MG63 (cell line): ENCODE measurements at regions not wholly inside any gene's neighbourhood (a gene's known extent, or its start where the extent isn't known, plus 50 kb on each side); places are given as distances from the start of the nearest gene placed in this dataset.

Experiments
- DNase-seq: peaks from one replicate; pipeline ENCODE4 v3.0.0-alpha.2; 2020
- H3K27me3 ChIP-seq: fragments of 250-450 bp; sonication (Bioruptor Pico); 2 replicates; pipeline ENCODE4 v1.5.1; 2020; ENCODE audit warnings: mild to moderate bottlenecking, moderate library complexity
- H3K36me3 ChIP-seq: fragments of 250-450 bp; sonication (Bioruptor Pico); 2 replicates; pipeline ENCODE4 v1.5.1; 2020; ENCODE audit warnings: mild to moderate bottlenecking, moderate library complexity
- H3K4me3 ChIP-seq: fragments of 250-450 bp; sonication (Bioruptor Pico); 2 replicates; pipeline ENCODE4 v1.5.1; 2020; ENCODE audit warnings: mild to moderate bottlenecking, moderate library complexity
- H3K9me3 ChIP-seq: fragments of 250-450 bp; sonication (Bioruptor Pico); 2 replicates; pipeline ENCODE4 v1.5.1; 2020; ENCODE audit warnings: mild to moderate bottlenecking, moderate library complexity

GRCh38 chr1:195439661-195440060 is 1168.6 kb downstream of the KCNT2 start:
- no peak for DNase-seq
- Histone ChIP-seq H3K36me3 (no peaks in the 10 kb centered on the region), H3K9me3 (no peaks in the 10 kb centered on the region), H3K27me3 (no peaks in the 10 kb centered on the region), H3K4me3 (no peak overlapping the region)

GRCh38 chr1:195434566-195435203 is 1173.6 kb downstream of the KCNT2 start:
- Histone ChIP-seq H3K36me3 (no peaks in the 10 kb centered on the region), H3K4me3 (no peak overlapping the region), H3K27me3 (no peaks in the 10 kb centered on the region), H3K9me3 (no peaks in the 10 kb centered on the region)
- no peak for DNase-seq

- Histone ChIP-seq H3K9me3 (no peaks in the 10 kb centered on the region), H3K4me3 (no peak overlapping the region), H3K27me3 (no peaks in the 10 kb centered on the region), H3K36me3 (no peaks in the 10 kb centered on the region)
- no peak for DNase-seq
Observed at GRCh38 chr1:195430826-195431225, 1177.4 kb downstream of the KCNT2 start.

DNA sequence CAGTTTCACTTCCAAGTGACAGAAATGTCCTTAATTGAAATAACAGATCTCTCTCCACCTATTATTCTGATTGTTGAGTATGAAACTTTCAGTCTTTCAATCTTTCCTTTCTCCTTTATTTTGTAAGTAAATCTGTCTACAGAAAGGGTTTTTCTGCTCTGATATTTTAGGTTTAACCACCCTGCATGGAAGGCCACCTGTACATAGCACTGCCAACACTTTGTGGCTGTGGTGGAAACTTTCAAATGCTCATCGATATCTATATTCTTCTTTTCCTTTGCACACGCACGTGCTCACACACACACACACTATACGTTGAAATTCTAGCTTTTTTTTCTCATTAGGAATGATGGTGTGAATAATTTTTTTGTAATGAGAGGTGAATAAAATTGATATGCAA is 1179.3 kb downstream of the KCNT2 start:
- Histone ChIP-seq H3K36me3 (no peaks in the 10 kb centered on the region), H3K4me3 (no peak overlapping the region), H3K9me3 (no peaks in the 10 kb centered on the region), H3K27me3 (no peaks in the 10 kb centered on the region)
- no peak for DNase-seq

DNA sequence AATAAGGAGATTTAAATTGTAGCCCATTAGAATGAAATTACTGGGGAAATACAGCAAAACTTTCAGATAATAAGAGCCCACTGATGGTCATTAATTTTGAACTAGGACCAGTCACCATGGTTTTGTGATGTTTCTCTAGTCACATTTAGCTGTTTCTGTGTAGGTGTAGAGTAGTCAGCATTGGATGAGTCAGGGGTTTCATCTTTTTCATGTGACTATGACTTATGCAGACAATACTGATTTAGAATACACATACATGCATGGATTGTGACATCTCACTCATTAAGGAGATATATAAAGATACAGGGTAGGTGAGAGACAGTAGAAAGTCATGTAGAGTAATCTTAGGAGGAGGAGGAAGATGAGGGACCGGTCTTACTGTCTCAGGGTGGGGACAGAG is 1192.7 kb downstream of the KCNT2 start:
- Histone ChIP-seq H3K4me3 (no peak overlapping the region), H3K27me3 (no peaks in the 10 kb centered on the region), H3K9me3 (no peaks in the 10 kb centered on the region), H3K36me3 (no peaks in the 10 kb centered on the region)
- no peak for DNase-seq

- Histone ChIP-seq H3K27me3 (no peaks in the 10 kb centered on the region), H3K9me3 (no peaks in the 10 kb centered on the region), H3K36me3 (no peaks in the 10 kb centered on the region), H3K4me3 (no peak overlapping the region)
- DNase-seq, result no peak
Observed at GRCh38 chr1:195394567-195394966, 1213.7 kb downstream of the KCNT2 start.

DNA sequence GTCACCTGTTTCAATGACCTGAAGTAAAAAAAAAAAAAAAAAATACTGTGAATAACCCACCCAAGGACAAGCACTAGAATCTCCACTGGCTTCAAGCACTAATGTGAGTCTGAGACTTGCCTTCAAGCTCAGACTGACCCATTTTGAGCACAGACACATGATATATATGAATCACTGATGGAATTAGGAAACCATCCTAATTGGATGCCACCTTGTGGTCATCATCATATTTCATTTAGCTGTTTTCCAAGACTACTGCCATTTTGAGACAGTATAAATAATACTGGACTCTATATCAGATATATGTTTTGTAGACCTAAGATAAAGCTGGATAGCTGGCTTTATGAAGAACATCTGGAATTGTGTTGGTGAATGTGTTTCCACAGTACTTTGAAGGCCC is 1232.0 kb downstream of the KCNT2 start:
- no peaks in the 10 kb centered on the region for H3K27me3 ChIP-seq
- H3K4me3 ChIP-seq, result no peak overlapping the region
- H3K36me3 ChIP-seq, result no peaks in the 10 kb centered on the region
- H3K9me3 ChIP-seq, result no peaks in the 10 kb centered on the region
- no peak for DNase-seq

GRCh38 chr1:195373856-195374255 is 1234.4 kb downstream of the KCNT2 start:
- Histone ChIP-seq H3K36me3 (no peaks in the 10 kb centered on the region), H3K27me3 (no peaks in the 10 kb centered on the region), H3K9me3 (no peaks in the 10 kb centered on the region), H3K4me3 (no peak overlapping the region)
- no peak for DNase-seq

DNA sequence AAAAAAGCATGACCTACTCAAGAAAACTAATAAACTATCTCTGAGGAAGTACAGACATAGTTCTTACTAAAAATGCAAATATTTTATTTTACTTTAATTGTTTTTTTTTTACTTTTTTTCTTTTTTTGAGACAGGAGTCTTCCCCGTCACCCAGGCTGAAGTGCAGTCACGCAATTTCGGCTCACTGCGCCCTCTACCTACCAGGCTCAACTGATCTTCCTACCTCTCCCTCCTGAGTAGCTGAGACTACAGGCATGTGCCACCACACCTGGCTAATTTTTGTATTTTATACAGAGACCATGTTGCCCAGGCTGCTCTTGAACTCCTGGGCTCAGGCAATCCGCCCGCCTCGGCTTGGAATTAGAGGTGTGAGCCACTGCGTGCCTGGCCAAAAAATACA is 1263.1 kb downstream of the KCNT2 start:
- Histone ChIP-seq H3K36me3 (no peaks in the 10 kb centered on the region), H3K9me3 (no peaks in the 10 kb centered on the region), H3K4me3 (no peak overlapping the region), H3K27me3 (no peaks in the 10 kb centered on the region)
- no peak for DNase-seq

DNA sequence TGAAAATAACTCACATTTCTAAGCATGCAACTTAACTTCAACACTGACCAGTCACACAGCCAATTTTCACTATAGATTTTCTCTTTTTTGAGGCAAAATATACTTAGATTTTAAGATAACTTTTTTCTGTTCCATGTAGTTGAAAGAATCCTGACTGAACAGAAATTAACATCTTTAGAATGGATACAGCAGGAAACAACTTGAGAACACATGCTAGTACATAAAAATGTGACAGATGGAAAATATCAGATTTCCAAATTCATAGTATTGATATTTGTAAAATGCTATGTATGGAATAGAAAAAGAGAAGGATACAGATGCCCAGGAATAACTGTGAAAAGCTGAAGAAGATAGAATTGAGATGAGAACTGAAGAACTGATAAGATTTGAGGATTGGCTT is 1270.6 kb downstream of the KCNT2 start:
- H3K36me3 ChIP-seq, result no peaks in the 10 kb centered on the region
- H3K4me3 ChIP-seq, result no peak overlapping the region
- H3K27me3 ChIP-seq, result 0 out of 2 replicates have a peak, but pooled peaks cover 2% of the 10 kb centered on the region
- no peak for DNase-seq
- H3K9me3 ChIP-seq, result no peaks in the 10 kb centered on the region

GRCh38 chr1:195336812-195337211 is 1271.4 kb downstream of the KCNT2 start:
- Histone ChIP-seq H3K4me3 (no peak overlapping the region), H3K27me3 (0 out of 2 replicates have a peak, but pooled peaks cover 2% of the 10 kb centered on the region), H3K36me3 (no peaks in the 10 kb centered on the region), H3K9me3 (no peaks in the 10 kb centered on the region)
- DNase-seq, result no peak

- Histone ChIP-seq H3K9me3 (no peaks in the 10 kb centered on the region), H3K36me3 (no peaks in the 10 kb centered on the region), H3K4me3 (no peak overlapping the region), H3K27me3 (0 out of 2 replicates have a peak, but pooled peaks cover 2% of the 10 kb centered on the region)
- no peak for DNase-seq
Observed at GRCh38 chr1:195335541-195335940, 1272.7 kb downstream of the KCNT2 start.

DNA sequence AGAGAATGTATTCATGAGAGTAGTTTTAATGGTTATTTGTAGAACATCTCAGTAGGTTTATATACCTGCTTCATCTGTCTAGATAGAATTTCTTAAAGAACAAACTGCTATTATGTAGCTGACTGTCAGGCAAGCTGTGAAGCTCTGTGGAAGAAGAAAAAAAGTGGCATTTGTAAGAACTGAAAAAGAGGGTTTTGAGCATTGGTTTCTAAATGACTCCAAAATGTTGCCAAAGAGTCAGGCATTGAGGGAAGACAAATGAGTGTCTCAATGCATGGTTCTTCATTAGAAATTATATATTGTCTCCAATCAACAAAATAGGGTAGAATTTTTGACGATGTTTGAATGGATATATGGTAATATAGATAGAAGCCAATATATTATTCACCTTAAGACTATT is 1276.1 kb downstream of the KCNT2 start:
- H3K36me3 ChIP-seq, result no peaks in the 10 kb centered on the region
- H3K9me3 ChIP-seq, result no peaks in the 10 kb centered on the region
- H3K4me3 ChIP-seq, result no peak overlapping the region
- no peak for DNase-seq
- H3K27me3 ChIP-seq, result 0 out of 2 replicates have a peak, but pooled peaks cover 2% of the 10 kb centered on the region

- Histone ChIP-seq H3K4me3 (no peak overlapping the region), H3K27me3 (0 out of 2 replicates have a peak, but pooled peaks cover 2% of the 10 kb centered on the region), H3K36me3 (no peaks in the 10 kb centered on the region), H3K9me3 (no peaks in the 10 kb centered on the region)
- no peak for DNase-seq
Observed at GRCh38 chr1:195328681-195329080, 1279.6 kb downstream of the KCNT2 start.

GRCh38 chr1:195328102-195328501 is 1280.1 kb downstream of the KCNT2 start:
- 0 out of 2 replicates have a peak, but pooled peaks cover 2% of the 10 kb centered on the region for H3K27me3 ChIP-seq
- no peaks in the 10 kb centered on the region for H3K9me3 ChIP-seq
- H3K4me3 ChIP-seq, result no peak overlapping the region
- no peak for DNase-seq
- H3K36me3 ChIP-seq, result no peaks in the 10 kb centered on the region

DNA sequence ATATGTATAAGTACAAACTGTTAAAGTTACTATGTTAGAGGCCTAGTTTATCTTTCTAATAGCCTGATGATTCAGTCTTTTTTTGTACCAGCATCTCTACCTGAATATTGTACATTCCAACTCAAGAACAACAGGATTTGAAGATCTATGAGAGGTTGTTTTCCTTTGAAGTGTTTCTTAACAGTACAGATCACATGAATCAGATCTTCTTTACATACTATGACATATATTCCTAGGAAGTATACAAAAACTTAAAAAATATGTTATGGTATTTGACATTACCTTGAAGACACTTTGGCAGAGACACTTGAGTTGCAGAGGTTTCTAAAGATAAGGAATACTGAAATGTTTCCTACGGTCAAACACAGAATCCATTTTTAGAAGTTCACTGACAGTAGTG is 1280.9 kb downstream of the KCNT2 start:
- DNase-seq, result no peak
- Histone ChIP-seq H3K36me3 (no peaks in the 10 kb centered on the region), H3K9me3 (no peaks in the 10 kb centered on the region), H3K4me3 (no peak overlapping the region), H3K27me3 (no peaks in the 10 kb centered on the region)

GRCh38 chr1:195326325-195326724 is 1281.9 kb downstream of the KCNT2 start:
- Histone ChIP-seq H3K4me3 (no peak overlapping the region), H3K27me3 (no peaks in the 10 kb centered on the region), H3K9me3 (no peaks in the 10 kb centered on the region), H3K36me3 (no peaks in the 10 kb centered on the region)
- DNase-seq, result no peak

DNA sequence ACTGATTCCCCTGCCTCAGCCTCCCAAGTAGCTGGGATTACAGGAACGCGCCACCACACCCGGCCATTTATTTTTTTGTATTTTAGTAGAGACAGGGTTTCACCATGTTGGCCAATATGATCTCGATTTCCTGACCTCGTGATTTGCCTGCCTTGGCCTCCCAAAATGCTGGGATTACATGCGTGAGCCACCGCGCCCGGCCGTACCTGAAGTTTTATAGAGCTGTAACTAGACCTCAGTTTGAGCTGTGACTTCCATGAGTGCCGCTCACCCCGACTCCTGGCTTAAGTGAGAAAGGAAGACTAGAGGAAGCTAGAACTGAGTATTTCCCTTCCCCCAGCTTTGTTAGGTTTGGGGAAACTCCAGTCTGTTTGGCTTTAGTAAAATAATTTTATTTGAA is 1283.1 kb downstream of the KCNT2 start:
- no peak overlapping the region for H3K4me3 ChIP-seq
- H3K27me3 ChIP-seq, result no peaks in the 10 kb centered on the region
- no peaks in the 10 kb centered on the region for H3K9me3 ChIP-seq
- no peak for DNase-seq
- H3K36me3 ChIP-seq, result no peaks in the 10 kb centered on the region

DNA sequence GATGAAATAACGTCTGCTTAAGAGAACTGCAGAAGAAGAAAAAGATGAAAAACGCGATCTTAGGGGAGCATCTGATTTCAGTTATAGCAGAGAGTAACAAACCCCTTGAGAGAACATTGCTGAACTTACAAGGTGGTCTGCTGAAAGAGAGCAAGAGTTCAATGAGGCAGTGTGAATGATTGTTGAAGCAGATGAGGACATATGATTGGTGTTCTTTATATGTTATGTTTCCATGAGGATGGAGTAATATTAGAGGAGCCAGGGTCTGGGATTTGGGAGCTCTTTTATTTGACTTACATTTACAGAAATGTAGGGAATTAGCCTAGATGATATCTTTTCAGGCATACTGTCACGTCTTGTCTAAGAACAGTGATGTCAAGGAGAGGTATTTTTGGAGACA is 1302.0 kb downstream of the KCNT2 start:
- Histone ChIP-seq H3K9me3 (no peaks in the 10 kb centered on the region), H3K4me3 (no peak overlapping the region), H3K36me3 (no peaks in the 10 kb centered on the region), H3K27me3 (no peaks in the 10 kb centered on the region)
- no peak for DNase-seq
